NB4 (cell line): ENCODE measurements at regions not wholly inside any gene's neighbourhood (a gene's known extent, or its start where the extent isn't known, plus 50 kb on each side); places are given as distances from the start of the nearest gene placed in this dataset.

Source experiments
- POLR2A ChIP-seq: IDR thresholded peaks from 2 replicates; pipeline ENCODE4 v1.6.1; 2011; ENCODE audit warnings: mild to moderate bottlenecking; ENCODE audit not compliant: insufficient read length; ENCODE audit errors: extremely low read depth
- TF ChIP-seq, protein P1 (sequence below): IDR thresholded peaks from one replicate; pipeline ENCODE4 v1.5.1; 2012; ENCODE audit warnings: low read depth, low read length
- TF ChIP-seq, protein P2 (sequence below): IDR thresholded peaks from 2 replicates; pipeline ENCODE4 v1.6.1; 2011; ENCODE audit warnings: low read depth, low read length

DNA sequence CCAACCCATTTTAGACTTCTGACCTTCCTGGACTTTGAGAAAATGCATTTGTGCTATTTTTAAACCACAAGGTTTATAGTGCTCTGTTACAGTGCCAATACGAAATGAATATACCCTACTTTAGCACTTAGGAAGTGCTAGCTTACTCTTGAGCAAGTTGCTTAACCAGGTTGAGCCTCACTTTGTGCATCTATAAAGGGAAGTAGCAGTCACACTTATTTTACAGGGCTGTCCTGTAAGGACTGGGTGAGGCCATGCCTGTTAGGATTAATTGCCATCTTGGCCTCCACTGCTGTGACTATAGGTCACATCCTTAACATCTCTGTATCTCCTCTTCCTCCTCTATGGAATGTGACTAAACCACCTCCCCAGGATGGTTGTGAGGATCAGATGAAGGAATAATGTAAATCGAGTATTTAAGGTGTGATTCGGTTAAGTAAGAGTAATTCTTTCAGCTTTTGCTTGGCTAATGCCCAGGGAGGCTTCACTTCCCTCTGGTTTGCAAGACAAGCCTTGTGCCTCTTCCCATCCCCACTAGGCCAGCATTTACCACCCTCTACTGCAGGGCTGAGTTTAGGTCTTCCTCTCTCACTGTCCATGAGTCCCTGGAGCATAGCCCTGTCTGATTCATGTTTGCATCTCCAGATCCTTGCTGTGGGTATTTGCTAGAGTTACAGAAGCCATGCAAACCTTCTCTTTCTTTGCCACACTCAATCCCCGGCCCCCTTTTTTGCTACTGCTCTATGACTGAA, 341.2 kb downstream of the ZNF521 start:
- TF ChIP-seq, protein P1, sequence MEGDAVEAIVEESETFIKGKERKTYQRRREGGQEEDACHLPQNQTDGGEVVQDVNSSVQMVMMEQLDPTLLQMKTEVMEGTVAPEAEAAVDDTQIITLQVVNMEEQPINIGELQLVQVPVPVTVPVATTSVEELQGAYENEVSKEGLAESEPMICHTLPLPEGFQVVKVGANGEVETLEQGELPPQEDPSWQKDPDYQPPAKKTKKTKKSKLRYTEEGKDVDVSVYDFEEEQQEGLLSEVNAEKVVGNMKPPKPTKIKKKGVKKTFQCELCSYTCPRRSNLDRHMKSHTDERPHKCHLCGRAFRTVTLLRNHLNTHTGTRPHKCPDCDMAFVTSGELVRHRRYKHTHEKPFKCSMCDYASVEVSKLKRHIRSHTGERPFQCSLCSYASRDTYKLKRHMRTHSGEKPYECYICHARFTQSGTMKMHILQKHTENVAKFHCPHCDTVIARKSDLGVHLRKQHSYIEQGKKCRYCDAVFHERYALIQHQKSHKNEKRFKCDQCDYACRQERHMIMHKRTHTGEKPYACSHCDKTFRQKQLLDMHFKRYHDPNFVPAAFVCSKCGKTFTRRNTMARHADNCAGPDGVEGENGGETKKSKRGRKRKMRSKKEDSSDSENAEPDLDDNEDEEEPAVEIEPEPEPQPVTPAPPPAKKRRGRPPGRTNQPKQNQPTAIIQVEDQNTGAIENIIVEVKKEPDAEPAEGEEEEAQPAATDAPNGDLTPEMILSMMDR = no peak
- TF ChIP-seq POLR2A = no peak
- TF ChIP-seq, protein P2, sequence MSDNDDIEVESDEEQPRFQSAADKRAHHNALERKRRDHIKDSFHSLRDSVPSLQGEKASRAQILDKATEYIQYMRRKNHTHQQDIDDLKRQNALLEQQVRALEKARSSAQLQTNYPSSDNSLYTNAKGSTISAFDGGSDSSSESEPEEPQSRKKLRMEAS = no peak
